ENCODE measurements at regions not wholly inside any gene's neighbourhood (a gene's known extent, or its start where the extent isn't known, plus 50 kb on each side); places are given as distances from the start of the nearest gene placed in this dataset.
"Not testable (repeated sequence)": the region's sequence is repeated elsewhere in the genome, so short reads cannot be mapped to it uniquely, and the experiment has no call there.

- ATAC-seq (replicated peaks), result no peak
- no peak overlapping the region for H3K4me3 Mint-ChIP-seq
- no peaks in the 10 kb centered on the region for H3K9me3 Mint-ChIP-seq
- no peaks in the 10 kb centered on the region for H3K36me3 Mint-ChIP-seq (ENCODE audit: insufficient read depth)
- peaks cover 7 to 37% of the 10 kb centered on the region in 2 donors for H3K4me1 Mint-ChIP-seq (ENCODE audit: low read depth in 2 of 2)
- DNase-seq, result no peak
- no peaks in the 10 kb centered on the region for H3K27me3 Mint-ChIP-seq
- no peak overlapping the region for H3K27ac Mint-ChIP-seq
Measured at GRCh38 chr1:228937351-228937750, 202.1 kb downstream of the RHOU start.

- no peaks in the 10 kb centered on the region for H3K36me3 Mint-ChIP-seq (ENCODE audit: insufficient read depth)
- peak overlapping the region in 1 of 2 donors; percentile 61 for H3K4me3 Mint-ChIP-seq
- peaks cover 7 to 38% of the 10 kb centered on the region in 2 donors for H3K4me1 Mint-ChIP-seq (ENCODE audit: low read depth in 2 of 2)
- no peaks in the 10 kb centered on the region for H3K27me3 Mint-ChIP-seq
- DNase-seq (no peak), ATAC-seq (replicated peaks) (no peak)
- no peaks in the 10 kb centered on the region for H3K9me3 Mint-ChIP-seq
- peak overlapping the region; percentile 38 to 92 for H3K27ac Mint-ChIP-seq
Measured at GRCh38 chr1:228937851-228938536, 202.7 kb downstream of the RHOU start.

- H3K27ac Mint-ChIP-seq, result peak overlapping the region; percentile 38 to 92
- peak; percentile 92 for ATAC-seq (replicated peaks)
- H3K9me3 Mint-ChIP-seq, result no peaks in the 10 kb centered on the region
- peaks cover 7 to 38% of the 10 kb centered on the region in 2 donors for H3K4me1 Mint-ChIP-seq (ENCODE audit: low read depth in 2 of 2)
- DNase-seq, result peak in 2 of 3 experiments; percentile 15 to 16
- no peaks in the 10 kb centered on the region for H3K27me3 Mint-ChIP-seq
- peak overlapping the region in 1 of 2 donors; percentile 61 for H3K4me3 Mint-ChIP-seq
- H3K36me3 Mint-ChIP-seq (ENCODE audit: insufficient read depth), result no peaks in the 10 kb centered on the region
Measured at GRCh38 chr1:228938537-228938901, 203.2 kb downstream of the RHOU start.

- peak overlapping the region in 1 of 2 donors; percentile 25 for H3K4me3 Mint-ChIP-seq
- H3K27me3 Mint-ChIP-seq, result no peaks in the 10 kb centered on the region
- DNase-seq (no peak), ATAC-seq (replicated peaks) (no peak)
- H3K36me3 Mint-ChIP-seq (ENCODE audit: insufficient read depth), result no peaks in the 10 kb centered on the region
- peak overlapping the region; percentile 38 to 92 for H3K27ac Mint-ChIP-seq
- H3K9me3 Mint-ChIP-seq, result no peaks in the 10 kb centered on the region
- H3K4me1 Mint-ChIP-seq (ENCODE audit: low read depth in 2 of 2), result peaks cover 7 to 38% of the 10 kb centered on the region in 2 donors
Measured at GRCh38 chr1:228939001-228939691, 203.9 kb downstream of the RHOU start.

GRCh38 chr1:228939881-228940392, 204.7 kb downstream of the RHOU start:
- Mint-ChIP-seq H3K36me3 (ENCODE audit: insufficient read depth) (no peaks in the 10 kb centered on the region), H3K27me3 (no peaks in the 10 kb centered on the region), H3K27ac (no peak overlapping the region), H3K9me3 (no peaks in the 10 kb centered on the region), H3K4me1 (ENCODE audit: low read depth in 2 of 2) (peaks cover 7 to 38% of the 10 kb centered on the region in 2 donors), H3K4me3 (no peak overlapping the region)
- DNase-seq (no peak), ATAC-seq (replicated peaks) (no peak)

GRCh38 chr1:228940526-228940925, 205.2 kb downstream of the RHOU start:
- no peaks in the 10 kb centered on the region for H3K36me3 Mint-ChIP-seq (ENCODE audit: insufficient read depth)
- no peak overlapping the region for H3K4me3 Mint-ChIP-seq
- peaks cover 7 to 41% of the 10 kb centered on the region in 2 donors for H3K4me1 Mint-ChIP-seq (ENCODE audit: low read depth in 2 of 2)
- no peaks in the 10 kb centered on the region for H3K9me3 Mint-ChIP-seq
- no peak for ATAC-seq (replicated peaks)
- H3K27me3 Mint-ChIP-seq, result no peaks in the 10 kb centered on the region
- H3K27ac Mint-ChIP-seq, result no peak overlapping the region
- no peak for DNase-seq

GRCh38 chr1:228940926-228941325, 205.6 kb downstream of the RHOU start:
- Mint-ChIP-seq H3K27me3 (no peaks in the 10 kb centered on the region), H3K36me3 (ENCODE audit: insufficient read depth) (no peaks in the 10 kb centered on the region), H3K27ac (no peak overlapping the region), H3K4me1 (ENCODE audit: low read depth in 2 of 2) (peaks cover 6 to 38% of the 10 kb centered on the region in 2 donors), H3K9me3 (no peaks in the 10 kb centered on the region), H3K4me3 (no peak overlapping the region)
- no peak for DNase-seq
- no peak for ATAC-seq (replicated peaks)

GRCh38 chr1:228941666-228942065, 206.4 kb downstream of the RHOU start:
- Mint-ChIP-seq H3K4me3 (no peak overlapping the region), H3K4me1 (ENCODE audit: low read depth in 2 of 2) (peaks cover 0 to 32% of the 10 kb centered on the region in 2 donors), H3K36me3 (ENCODE audit: insufficient read depth) (no peaks in the 10 kb centered on the region), H3K27me3 (no peaks in the 10 kb centered on the region), H3K27ac (no peak overlapping the region), H3K9me3 (no peaks in the 10 kb centered on the region)
- DNase-seq (no peak), ATAC-seq (replicated peaks) (no peak)

- Mint-ChIP-seq H3K9me3 (no peaks in the 10 kb centered on the region), H3K36me3 (ENCODE audit: insufficient read depth) (no peaks in the 10 kb centered on the region)
- no peak for ATAC-seq (replicated peaks)
Measured at GRCh38 chr1:228943436-228943835, 208.2 kb downstream of the RHOU start.

GRCh38 chr1:228944296-228944695, 209.0 kb downstream of the RHOU start:
- no peak overlapping the region for H3K27ac Mint-ChIP-seq
- ATAC-seq (replicated peaks), result no peak

More at GRCh38 chr1:228943436-228943835, 208.2 kb downstream of the RHOU start:
- no peak for DNase-seq
- H3K4me3 Mint-ChIP-seq, result no peak overlapping the region
- no peaks in the 10 kb centered on the region for H3K27me3 Mint-ChIP-seq
- H3K4me1 Mint-ChIP-seq (ENCODE audit: low read depth in 2 of 2), result peaks cover 0 to 20% of the 10 kb centered on the region in 2 donors
- H3K27ac Mint-ChIP-seq, result no peak overlapping the region

GRCh38 chr1:228944935-228945371, 209.7 kb downstream of the RHOU start:
- Mint-ChIP-seq H3K4me3 (no peak overlapping the region), H3K27ac (no peak overlapping the region), H3K27me3 (no peaks in the 10 kb centered on the region), H3K9me3 (no peaks in the 10 kb centered on the region), H3K4me1 (ENCODE audit: low read depth in 2 of 2) (peaks cover 0 to 6% of the 10 kb centered on the region in 2 donors), H3K36me3 (ENCODE audit: insufficient read depth) (no peaks in the 10 kb centered on the region)
- DNase-seq (no peak), ATAC-seq (replicated peaks) (no peak)

More at GRCh38 chr1:228944296-228944695, 209.0 kb downstream of the RHOU start:
- Mint-ChIP-seq H3K9me3 (no peaks in the 10 kb centered on the region), H3K27me3 (no peaks in the 10 kb centered on the region), H3K36me3 (ENCODE audit: insufficient read depth) (no peaks in the 10 kb centered on the region), H3K4me1 (ENCODE audit: low read depth in 2 of 2) (peaks cover 0 to 11% of the 10 kb centered on the region in 2 donors), H3K4me3 (no peak overlapping the region)
- no peak for DNase-seq

- H3K4me1 Mint-ChIP-seq (ENCODE audit: low read depth in 2 of 2), result peaks cover 0 to 5% of the 10 kb centered on the region in 2 donors
- ATAC-seq (replicated peaks) (no peak), DNase-seq (no peak)
- H3K4me3 Mint-ChIP-seq, result no peak overlapping the region
- no peaks in the 10 kb centered on the region for H3K27me3 Mint-ChIP-seq
- H3K9me3 Mint-ChIP-seq, result no peaks in the 10 kb centered on the region
- H3K36me3 Mint-ChIP-seq (ENCODE audit: insufficient read depth), result no peaks in the 10 kb centered on the region
- H3K27ac Mint-ChIP-seq, result no peak overlapping the region
Measured at GRCh38 chr1:228945885-228946284, 210.6 kb downstream of the RHOU start.

GRCh38 chr1:228949617-228950016, 214.3 kb downstream of the RHOU start:
- not testable (repeated sequence) for ATAC-seq (replicated peaks); H3K4me1 Mint-ChIP-seq (ENCODE audit: low read depth in 2 of 2); H3K27ac Mint-ChIP-seq; H3K4me3 Mint-ChIP-seq; DNase-seq; H3K36me3 Mint-ChIP-seq (ENCODE audit: insufficient read depth); H3K9me3 Mint-ChIP-seq; H3K27me3 Mint-ChIP-seq

GRCh38 chr1:228953207-228953606, 217.9 kb downstream of the RHOU start:
- ATAC-seq (replicated peaks) (no peak), DNase-seq (no peak)
- Mint-ChIP-seq H3K4me1 (ENCODE audit: low read depth in 2 of 2) (peaks cover 0 to 2% of the 10 kb centered on the region in 2 donors), H3K9me3 (no peaks in the 10 kb centered on the region), H3K27ac (no peak overlapping the region), H3K27me3 (peaks cover 0 to 8% of the 10 kb centered on the region in 2 donors), H3K36me3 (ENCODE audit: insufficient read depth) (no peaks in the 10 kb centered on the region), H3K4me3 (no peak overlapping the region)

Measured in effector memory CD8-positive, alpha-beta T cell (primary cell).